SU-DHL-6 (cell line): ENCODE measurements at regions not wholly inside any gene's neighbourhood (a gene's known extent, or its start where the extent isn't known, plus 50 kb on each side); places are given as distances from the start of the nearest gene placed in this dataset.

Experiments
- H2AFZ ChIP-seq: fragments of 200-600 bp; sonication (generic); 2 replicates; pipeline ENCODE4 v1.6.1; 2014; ENCODE audit warnings: low read depth, mild to moderate bottlenecking, moderate library complexity, mixed read lengths, antibody characterized with exemption, low read length; ENCODE audit not compliant: severe bottlenecking
- H3F3A ChIP-seq: fragments of 200-600 bp; shearing (Covaris generic); 2 replicates; pipeline ENCODE4 v1.6.0; 2016; ENCODE audit warnings: antibody characterized with exemption, mild to moderate bottlenecking; ENCODE audit not compliant: insufficient read depth
- H3K27ac ChIP-seq: fragments of 200-600 bp; sonication (generic); 2 replicates; pipeline ENCODE4 v1.5.1; 2016; ENCODE audit warnings: low read depth, mild to moderate bottlenecking, low read length, moderate library complexity, mixed read lengths
- H3K27me3 ChIP-seq: fragments of 200-600 bp; sonication (generic), shearing (Covaris generic); 2 replicates; pipeline ENCODE4 v1.6.0; 2014; ENCODE audit warnings: mild to moderate bottlenecking, low read length
- H3K36me3 ChIP-seq: fragments of 200-600 bp; sonication (generic); 2 replicates; pipeline ENCODE4 v1.6.1; 2014; ENCODE audit warnings: mild to moderate bottlenecking, low read length, mixed read lengths
- H3K4me2 ChIP-seq: fragments of 300-600, 200-600 bp; shearing (Covaris generic), sonication (generic); 2 replicates; pipeline ENCODE4 v1.6.0; 2014; ENCODE audit warnings: low read length, low read depth, mild to moderate bottlenecking; ENCODE audit not compliant: poor library complexity, severe bottlenecking
- H3K4me3 ChIP-seq: fragments of 200-600 bp; sonication (generic); 2 replicates; pipeline ENCODE4 v1.5.1; 2014; ENCODE audit warnings: antibody characterized with exemption, low read length, mild to moderate bottlenecking, mixed read lengths; ENCODE audit not compliant: insufficient read depth, poor library complexity, severe bottlenecking
- H3K79me2 ChIP-seq: fragments of 200-600 bp; sonication (generic); 2 replicates; pipeline ENCODE4 v1.6.1; 2014; ENCODE audit warnings: mild to moderate bottlenecking, low read length, moderate library complexity; ENCODE audit not compliant: insufficient read depth
- H3K9ac ChIP-seq: fragments of 200-600 bp; sonication (generic); 2 replicates; pipeline ENCODE4 v1.7.0; 2014; ENCODE audit warnings: mild to moderate bottlenecking, low read length
- H3K9me2 ChIP-seq: fragments of 200-600 bp; sonication (generic); replicated peaks from 2 replicates; pipeline ENCODE4 v1.6.1; 2014; ENCODE audit warnings: low read length; ENCODE audit not compliant: insufficient read depth
- H3K9me3 ChIP-seq: fragments of 200-600 bp; sonication (generic); 2 replicates; pipeline ENCODE4 v1.6.1; 2014; ENCODE audit warnings: low read length, mixed read lengths; ENCODE audit not compliant: insufficient read depth
- H4K20me1 ChIP-seq: fragments of 200-600 bp; sonication (generic); 2 replicates; pipeline ENCODE4 v1.6.1; 2014; ENCODE audit warnings: low read depth, mild to moderate bottlenecking, antibody characterized with exemption, low read length, moderate library complexity, mixed read lengths
- CTCF ChIP-seq: fragments of 200-600 bp; sonication (generic); IDR thresholded peaks from one replicate; pipeline ENCODE4 v1.5.1; 2017; ENCODE audit warnings: antibody characterized with exemption, mild to moderate bottlenecking, low read length, moderate library complexity; ENCODE audit not compliant: insufficient read depth, poor library complexity, severe bottlenecking
- EZH2phosphoT487 ChIP-seq: fragments of 200-600 bp; sonication (generic), shearing (Covaris generic); conservative IDR thresholded peaks from 2 replicates; pipeline ENCODE4 v1.6.1; 2018; ENCODE audit warnings: mild to moderate bottlenecking, antibody characterized with exemption, low read length, moderate library complexity, mixed read lengths

- Histone ChIP-seq H3K27ac (no peak overlapping the region), H3K36me3 (no peaks in the 10 kb centered on the region), H4K20me1 (no peaks in the 10 kb centered on the region), H3K4me2 (no peak overlapping the region), H3F3A (no peaks in the 10 kb centered on the region), H3K27me3 (no peaks in the 10 kb centered on the region), H3K79me2 (no peaks in the 10 kb centered on the region), H3K4me3 (no peak overlapping the region), H3K9me2 (no peaks in the 10 kb centered on the region), H3K9me3 (no peaks in the 10 kb centered on the region), H3K9ac (no peak overlapping the region), H2AFZ (no peak overlapping the region)
- no peak for TF ChIP-seq EZH2phosphoT487
- no peak for TF ChIP-seq CTCF
These were observed 438.9 kb downstream of the SATB2 start for GRCh38 chr2:199018826-199019225.

- no peaks in the 10 kb centered on the region for H3F3A ChIP-seq
- no peaks in the 10 kb centered on the region for H3K9me2 ChIP-seq
- H3K27me3 ChIP-seq = no peaks in the 10 kb centered on the region
- H3K4me2 ChIP-seq = no peak overlapping the region
- no peak for TF ChIP-seq EZH2phosphoT487
- TF ChIP-seq CTCF = no peak
- H3K36me3 ChIP-seq = no peaks in the 10 kb centered on the region
- no peaks in the 10 kb centered on the region for H3K9me3 ChIP-seq
- no peak overlapping the region for H2AFZ ChIP-seq
- H3K4me3 ChIP-seq = no peak overlapping the region
- H3K79me2 ChIP-seq = no peaks in the 10 kb centered on the region
- H3K27ac ChIP-seq = no peak overlapping the region
- H4K20me1 ChIP-seq = no peaks in the 10 kb centered on the region
- no peak overlapping the region for H3K9ac ChIP-seq
These were observed 442.7 kb downstream of the SATB2 start for GRCh38 chr2:199015072-199015471.

GRCh38 chr2:199014226-199014625 is 443.5 kb downstream of the SATB2 start:
- TF ChIP-seq EZH2phosphoT487 (no peak), CTCF (no peak)
- H4K20me1 ChIP-seq = no peaks in the 10 kb centered on the region

GRCh38 chr2:199011908-199012307 is 445.8 kb downstream of the SATB2 start:
- Histone ChIP-seq H3K4me2 (no peak overlapping the region), H2AFZ (no peak overlapping the region), H3K9me2 (no peaks in the 10 kb centered on the region), H3K27me3 (no peaks in the 10 kb centered on the region), H3K4me3 (no peak overlapping the region), H3K79me2 (no peaks in the 10 kb centered on the region), H3K36me3 (no peaks in the 10 kb centered on the region), H4K20me1 (no peaks in the 10 kb centered on the region), H3K9me3 (no peaks in the 10 kb centered on the region), H3K27ac (no peak overlapping the region), H3F3A (no peaks in the 10 kb centered on the region), H3K9ac (no peak overlapping the region)
- TF ChIP-seq CTCF = no peak
- TF ChIP-seq EZH2phosphoT487 = no peak

More at GRCh38 chr2:199014226-199014625, 443.5 kb downstream of the SATB2 start:
- H3F3A ChIP-seq = no peaks in the 10 kb centered on the region
- no peak overlapping the region for H3K4me2 ChIP-seq
- no peaks in the 10 kb centered on the region for H3K36me3 ChIP-seq
- H3K9ac ChIP-seq = no peak overlapping the region
- H3K9me2 ChIP-seq = no peaks in the 10 kb centered on the region
- H3K27me3 ChIP-seq = no peaks in the 10 kb centered on the region
- no peaks in the 10 kb centered on the region for H3K79me2 ChIP-seq
- no peak overlapping the region for H3K4me3 ChIP-seq
- H2AFZ ChIP-seq = no peak overlapping the region
- H3K27ac ChIP-seq = no peak overlapping the region
- H3K9me3 ChIP-seq = no peaks in the 10 kb centered on the region
